ENCODE measurements at regions not wholly inside any gene's neighbourhood (a gene's known extent, or its start where the extent isn't known, plus 50 kb on each side); places are given as distances from the start of the nearest gene placed in this dataset.

DNA sequence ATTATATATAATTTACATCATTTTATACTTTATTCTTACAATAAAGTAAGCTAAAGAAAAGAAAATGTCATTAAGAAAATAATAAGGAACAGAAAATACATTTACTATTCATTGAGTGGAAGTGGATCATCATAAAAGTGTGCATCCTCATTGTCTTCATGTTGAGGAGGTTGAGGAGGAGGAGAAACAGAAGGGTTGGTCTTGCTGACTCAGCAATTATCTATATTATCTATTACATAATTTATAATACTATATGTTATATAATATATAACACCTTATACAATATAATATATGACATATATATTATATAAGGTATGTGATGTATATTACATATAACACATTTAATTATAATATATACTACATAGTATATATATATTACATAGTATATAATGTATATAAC is 558.5 kb upstream of the AMELY start:
- H2BK5ac ChIP-seq (ENCODE audit: low read length), result no peak overlapping the region
- no peak overlapping the region for H3K18ac ChIP-seq (ENCODE audit: low read length)
- H3K79me2 ChIP-seq (ENCODE audit: control insufficient read depth, insufficient read depth, low read length), result no peaks in the 10 kb centered on the region
- H4K8ac ChIP-seq (ENCODE audit: low read depth, low read length), result no peak overlapping the region
- no peak for DNase-seq
- H3K27me3 ChIP-seq (ENCODE audit: insufficient read depth, low read length, poor library complexity), result no peaks in the 10 kb centered on the region
- no peaks in the 10 kb centered on the region for H3K4me1 ChIP-seq (ENCODE audit: control insufficient read depth, low read depth, low read length)
- no peak overlapping the region for H2AK5ac ChIP-seq (ENCODE audit: low read length)
- H3K79me1 ChIP-seq (ENCODE audit: low read length), result no peaks in the 10 kb centered on the region
- H2BK120ac ChIP-seq (ENCODE audit: low read depth, low read length), result no peak overlapping the region
- no peak overlapping the region for H3K4me3 ChIP-seq (ENCODE audit: low read length)
- H3K56ac ChIP-seq (ENCODE audit: low read length), result no peak overlapping the region
- no peak overlapping the region for H2BK15ac ChIP-seq (replicated peaks; ENCODE audit: low read depth)
- no peak overlapping the region for H3K9ac ChIP-seq (ENCODE audit: low read length)
- no peaks in the 10 kb centered on the region for H3K36me3 ChIP-seq (ENCODE audit: control insufficient read depth, insufficient read depth, low read length)
- H3K4me2 ChIP-seq (ENCODE audit: low read length), result no peak overlapping the region
- H3K4ac ChIP-seq (ENCODE audit: low read depth, low read length), result no peak overlapping the region
- no peak overlapping the region for H4K5ac ChIP-seq (ENCODE audit: low read length)
- no peak overlapping the region for H3K27ac ChIP-seq (ENCODE audit: low read depth, low read length)
- no peak overlapping the region for H3K23ac ChIP-seq (ENCODE audit: low read length)

DNA sequence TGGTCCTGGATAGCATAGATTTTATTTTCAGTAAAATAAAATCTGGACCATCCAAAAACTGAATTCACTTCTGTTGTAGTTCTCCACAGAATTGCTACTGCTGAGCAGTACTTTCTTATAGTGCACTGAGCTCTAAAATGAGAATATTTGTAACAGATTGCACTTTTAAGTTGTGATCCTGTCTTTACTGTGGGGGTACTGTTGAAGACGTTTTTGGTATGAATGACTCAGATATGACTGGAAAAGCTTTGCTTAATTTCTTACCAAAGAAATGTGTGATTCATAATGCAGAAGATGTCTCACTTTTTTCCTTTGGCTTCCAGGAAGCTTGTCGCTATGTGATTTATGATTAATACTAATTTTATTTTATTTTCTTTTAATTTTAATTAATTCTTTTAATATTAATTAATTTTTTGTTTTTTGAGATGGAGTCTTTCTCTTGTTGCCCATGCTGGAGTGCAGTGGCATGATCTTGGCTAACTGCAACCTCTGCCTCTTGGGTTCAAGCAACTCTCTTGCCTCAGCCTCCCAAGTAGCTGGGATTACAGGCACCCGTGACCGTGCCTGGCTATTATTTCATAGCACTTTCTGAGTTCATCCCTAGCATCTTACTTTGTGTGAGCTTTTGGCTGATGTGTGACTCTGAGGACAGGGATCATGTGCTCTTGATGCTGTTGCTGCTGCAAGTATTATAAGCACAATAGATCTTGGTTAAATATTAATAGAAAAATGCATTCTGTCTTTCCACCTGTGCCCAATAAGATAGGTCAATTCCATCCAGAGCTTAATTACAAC is 557.6 kb upstream of the AMELY start:
- H3K4me3 ChIP-seq (ENCODE audit: low read length), result no peak overlapping the region
- WGBS (ENCODE audit: extremely low coverage, insufficient coverage, low lambda C conversion rate), result no CpG with 5 or more reads among the region's 4 CpGs
- no peak overlapping the region for H3K27ac ChIP-seq (ENCODE audit: low read depth, low read length)
- no peak overlapping the region for H3K23ac ChIP-seq (ENCODE audit: low read length)
- no peak overlapping the region for H3K9ac ChIP-seq (ENCODE audit: low read length)
- no peaks in the 10 kb centered on the region for H3K36me3 ChIP-seq (ENCODE audit: control insufficient read depth, insufficient read depth, low read length)
- H4K8ac ChIP-seq (ENCODE audit: low read depth, low read length), result no peak overlapping the region
- H2BK120ac ChIP-seq (ENCODE audit: low read depth, low read length), result no peak overlapping the region
- H3K56ac ChIP-seq (ENCODE audit: low read length), result no peak overlapping the region
- H2BK5ac ChIP-seq (ENCODE audit: low read length), result no peak overlapping the region
- no peak overlapping the region for H2AK5ac ChIP-seq (ENCODE audit: low read length)
- no peak overlapping the region for H4K5ac ChIP-seq (ENCODE audit: low read length)
- no peak overlapping the region for H3K18ac ChIP-seq (ENCODE audit: low read length)
- DNase-seq, result no peak
- H3K4me2 ChIP-seq (ENCODE audit: low read length), result no peak overlapping the region
- no peak overlapping the region for H3K4ac ChIP-seq (ENCODE audit: low read depth, low read length)
- no peaks in the 10 kb centered on the region for H3K27me3 ChIP-seq (ENCODE audit: insufficient read depth, low read length, poor library complexity)
- H2BK15ac ChIP-seq (replicated peaks; ENCODE audit: low read depth), result no peak overlapping the region
- H3K4me1 ChIP-seq (ENCODE audit: control insufficient read depth, low read depth, low read length), result no peaks in the 10 kb centered on the region
- H3K79me1 ChIP-seq (ENCODE audit: low read length), result no peaks in the 10 kb centered on the region
- no peaks in the 10 kb centered on the region for H3K79me2 ChIP-seq (ENCODE audit: control insufficient read depth, insufficient read depth, low read length)

DNA sequence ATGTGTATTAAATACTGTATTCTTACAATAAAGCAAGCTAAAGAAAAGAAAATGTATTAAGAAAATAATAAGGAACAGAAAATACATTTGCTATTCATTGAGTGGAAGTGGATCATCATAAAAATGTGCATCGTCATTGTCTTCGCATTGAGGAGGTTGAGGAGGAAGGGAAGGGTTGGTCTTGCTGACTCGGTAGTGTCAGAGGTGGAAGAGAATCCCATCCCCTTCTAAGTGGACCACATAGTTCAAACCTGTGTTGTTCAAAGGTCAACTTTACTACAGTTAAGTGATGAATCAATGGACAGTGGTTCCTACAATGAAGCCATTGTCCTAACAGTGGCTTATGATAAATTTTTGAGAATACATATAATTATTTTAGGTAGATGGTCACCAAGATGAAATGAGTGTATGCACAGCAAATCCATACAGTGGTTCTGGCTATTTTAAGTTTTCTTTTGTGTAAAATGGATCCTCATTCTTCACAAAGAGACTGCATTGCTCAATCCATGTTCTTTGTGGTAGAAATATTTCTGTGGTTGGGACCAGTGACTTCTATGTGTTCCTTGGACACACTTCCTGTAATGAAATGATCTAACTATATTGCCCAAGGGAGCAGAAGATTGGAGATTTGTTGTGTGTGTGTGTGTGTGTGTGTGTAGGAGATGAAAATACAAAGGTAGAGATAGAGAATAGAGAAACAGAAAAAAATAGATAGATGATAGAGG is 556.4 kb upstream of the AMELY start:
- H3K79me2 ChIP-seq (ENCODE audit: control insufficient read depth, insufficient read depth, low read length), result no peaks in the 10 kb centered on the region
- H3K4me3 ChIP-seq (ENCODE audit: low read length), result no peak overlapping the region
- H3K4me1 ChIP-seq (ENCODE audit: control insufficient read depth, low read depth, low read length), result no peaks in the 10 kb centered on the region
- H3K4ac ChIP-seq (ENCODE audit: low read depth, low read length), result no peak overlapping the region
- H3K9ac ChIP-seq (ENCODE audit: low read length), result no peak overlapping the region
- DNase-seq, result no peak
- H4K5ac ChIP-seq (ENCODE audit: low read length), result no peak overlapping the region
- no peak overlapping the region for H2BK120ac ChIP-seq (ENCODE audit: low read depth, low read length)
- no peaks in the 10 kb centered on the region for H3K27me3 ChIP-seq (ENCODE audit: insufficient read depth, low read length, poor library complexity)
- no peak overlapping the region for H4K8ac ChIP-seq (ENCODE audit: low read depth, low read length)
- no peak overlapping the region for H2BK15ac ChIP-seq (replicated peaks; ENCODE audit: low read depth)
- H3K79me1 ChIP-seq (ENCODE audit: low read length), result no peaks in the 10 kb centered on the region
- H2BK5ac ChIP-seq (ENCODE audit: low read length), result no peak overlapping the region
- H3K4me2 ChIP-seq (ENCODE audit: low read length), result no peak overlapping the region
- no peak overlapping the region for H3K23ac ChIP-seq (ENCODE audit: low read length)
- no peak overlapping the region for H3K56ac ChIP-seq (ENCODE audit: low read length)
- no peaks in the 10 kb centered on the region for H3K36me3 ChIP-seq (ENCODE audit: control insufficient read depth, insufficient read depth, low read length)
- H3K18ac ChIP-seq (ENCODE audit: low read length), result no peak overlapping the region
- no peak overlapping the region for H2AK5ac ChIP-seq (ENCODE audit: low read length)
- no peak overlapping the region for H3K27ac ChIP-seq (ENCODE audit: low read depth, low read length)
- WGBS (ENCODE audit: extremely low coverage, insufficient coverage, low lambda C conversion rate), result no CpG with 5 or more reads among the region's 3 CpGs

- Histone ChIP-seq H3K27ac (ENCODE audit: low read depth, low read length) (no peak overlapping the region), H3K4me2 (ENCODE audit: low read length) (no peak overlapping the region), H3K79me2 (ENCODE audit: control insufficient read depth, insufficient read depth, low read length) (no peaks in the 10 kb centered on the region), H2BK15ac (replicated peaks; ENCODE audit: low read depth) (no peak overlapping the region), H3K18ac (ENCODE audit: low read length) (no peak overlapping the region), H3K9ac (ENCODE audit: low read length) (no peak overlapping the region), H2BK5ac (ENCODE audit: low read length) (no peak overlapping the region), H3K4me3 (ENCODE audit: low read length) (no peak overlapping the region), H2AK5ac (ENCODE audit: low read length) (no peak overlapping the region), H3K79me1 (ENCODE audit: low read length) (no peaks in the 10 kb centered on the region), H4K5ac (ENCODE audit: low read length) (no peak overlapping the region), H3K23ac (ENCODE audit: low read length) (no peak overlapping the region), H3K4me1 (ENCODE audit: control insufficient read depth, low read depth, low read length) (no peaks in the 10 kb centered on the region), H3K36me3 (ENCODE audit: control insufficient read depth, insufficient read depth, low read length) (no peaks in the 10 kb centered on the region), H2BK120ac (ENCODE audit: low read depth, low read length) (no peak overlapping the region), H3K4ac (ENCODE audit: low read depth, low read length) (no peak overlapping the region), H3K56ac (ENCODE audit: low read length) (no peak overlapping the region), H3K27me3 (ENCODE audit: insufficient read depth, low read length, poor library complexity) (no peaks in the 10 kb centered on the region), H4K8ac (ENCODE audit: low read depth, low read length) (no peak overlapping the region)
- no peak for DNase-seq
- no CpG with 5 or more reads among the region's 6 CpGs for WGBS (ENCODE audit: extremely low coverage, insufficient coverage, low lambda C conversion rate)
Observed at GRCh38 chrY:7465185-7465621, 553.7 kb upstream of the AMELY start.

DNA sequence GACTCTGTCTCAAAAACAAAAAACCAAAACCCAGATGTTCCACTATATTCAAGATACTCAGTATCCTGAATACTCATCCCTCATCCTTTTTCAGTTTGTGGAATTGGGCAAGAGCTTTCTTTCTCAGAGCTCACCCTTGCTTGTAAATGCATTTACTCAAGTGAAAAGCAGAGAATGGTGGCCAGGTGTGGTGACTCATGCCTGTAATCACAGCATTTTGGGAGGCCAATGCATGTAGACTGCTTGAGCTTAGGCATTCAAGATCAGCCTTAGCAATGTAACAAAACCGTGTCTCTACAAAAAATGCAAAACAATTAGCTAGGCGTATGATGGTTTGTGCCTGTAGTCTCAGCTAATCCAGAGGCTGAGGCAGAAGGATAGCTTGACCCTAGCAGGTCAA is 553.2 kb upstream of the AMELY start:
- no peaks in the 10 kb centered on the region for H3K79me2 ChIP-seq (ENCODE audit: control insufficient read depth, insufficient read depth, low read length)
- H3K56ac ChIP-seq (ENCODE audit: low read length), result no peak overlapping the region
- no peak overlapping the region for H3K4me2 ChIP-seq (ENCODE audit: low read length)
- H2BK120ac ChIP-seq (ENCODE audit: low read depth, low read length), result no peak overlapping the region
- no peak overlapping the region for H2BK5ac ChIP-seq (ENCODE audit: low read length)
- H4K8ac ChIP-seq (ENCODE audit: low read depth, low read length), result no peak overlapping the region
- H3K36me3 ChIP-seq (ENCODE audit: control insufficient read depth, insufficient read depth, low read length), result no peaks in the 10 kb centered on the region
- no peak overlapping the region for H3K23ac ChIP-seq (ENCODE audit: low read length)
- no peaks in the 10 kb centered on the region for H3K79me1 ChIP-seq (ENCODE audit: low read length)
- no peaks in the 10 kb centered on the region for H3K4me1 ChIP-seq (ENCODE audit: control insufficient read depth, low read depth, low read length)
- no peak overlapping the region for H3K18ac ChIP-seq (ENCODE audit: low read length)
- H3K4ac ChIP-seq (ENCODE audit: low read depth, low read length), result no peak overlapping the region
- WGBS (ENCODE audit: extremely low coverage, insufficient coverage, low lambda C conversion rate), result no CpG with 5 or more reads among the region's 2 CpGs
- no peak overlapping the region for H2BK15ac ChIP-seq (replicated peaks; ENCODE audit: low read depth)
- H2AK5ac ChIP-seq (ENCODE audit: low read length), result no peak overlapping the region
- DNase-seq, result no peak
- no peak overlapping the region for H3K4me3 ChIP-seq (ENCODE audit: low read length)
- H3K27ac ChIP-seq (ENCODE audit: low read depth, low read length), result no peak overlapping the region
- no peak overlapping the region for H4K5ac ChIP-seq (ENCODE audit: low read length)
- H3K27me3 ChIP-seq (ENCODE audit: insufficient read depth, low read length, poor library complexity), result no peaks in the 10 kb centered on the region
- no peak overlapping the region for H3K9ac ChIP-seq (ENCODE audit: low read length)
